ENCODE measurements at regions not wholly inside any gene's neighbourhood (a gene's known extent, or its start where the extent isn't known, plus 50 kb on each side); places are given as distances from the start of the nearest gene placed in this dataset.
A peak's percentile ranks its signal among the peaks of the same experiment; 100 is the strongest.
"Not testable (repeated sequence)": the region's sequence is repeated elsewhere in the genome, so short reads cannot be mapped to it uniquely, and the experiment has no call there.

GRCh38 chr1:55304229-55304740, 89.1 kb upstream of the USP24 start:
- no peak for DNase-seq

GRCh38 chr1:55302972-55303371, 87.8 kb upstream of the USP24 start:
- no peak for DNase-seq

GRCh38 chr1:55301912-55302311, 86.7 kb upstream of the USP24 start:
- no peak for DNase-seq

GRCh38 chr1:55300975-55301374, 85.8 kb upstream of the USP24 start:
- DNase-seq = no peak

- no peak for DNase-seq
Observed at GRCh38 chr1:55298167-55298894, 83.2 kb upstream of the USP24 start.

- DNase-seq = not testable (repeated sequence)
Observed at GRCh38 chr1:55296247-55296646, 81.1 kb upstream of the USP24 start.

- no peak for DNase-seq
Observed at GRCh38 chr1:55289614-55290013, 74.5 kb upstream of the USP24 start.

GRCh38 chr1:55289042-55289441, 73.9 kb upstream of the USP24 start:
- no peak for DNase-seq

- DNase-seq = peak; percentile 8
Observed at GRCh38 chr1:55288245-55288644, 73.1 kb upstream of the USP24 start.

GRCh38 chr1:55287723-55288122, 72.6 kb upstream of the USP24 start:
- DNase-seq = no peak

- DNase-seq = no peak
Observed at GRCh38 chr1:55286856-55287602, 71.9 kb upstream of the USP24 start.

- DNase-seq = no peak
Observed at GRCh38 chr1:55285834-55286233, 70.7 kb upstream of the USP24 start.

- DNase-seq = no peak
Observed at GRCh38 chr1:55284856-55285255, 69.7 kb upstream of the USP24 start.

- DNase-seq = no peak
Observed at GRCh38 chr1:55282058-55282457, 66.9 kb upstream of the USP24 start.

GRCh38 chr1:55280731-55281130, 65.6 kb upstream of the USP24 start:
- no peak for DNase-seq

GRCh38 chr1:55279627-55280026, 64.5 kb upstream of the USP24 start:
- DNase-seq = no peak

GRCh38 chr1:55278378-55278777, 63.2 kb upstream of the USP24 start:
- no peak for DNase-seq

GRCh38 chr1:55277377-55278130, 62.4 kb upstream of the USP24 start:
- DNase-seq = peak; percentile 8

- no peak for DNase-seq
Observed at GRCh38 chr1:55276671-55277376, 61.7 kb upstream of the USP24 start.

- no peak for DNase-seq
Observed at GRCh38 chr1:55275941-55276341, 60.8 kb upstream of the USP24 start.

- DNase-seq = no peak
Observed at GRCh38 chr1:55275151-55275748, 60.1 kb upstream of the USP24 start.

GRCh38 chr1:55272994-55273393, 57.8 kb upstream of the USP24 start:
- DNase-seq = no peak
